ENCODE measurements at regions not wholly inside any gene's neighbourhood (a gene's known extent, or its start where the extent isn't known, plus 50 kb on each side); places are given as distances from the start of the nearest gene placed in this dataset.

DNA sequence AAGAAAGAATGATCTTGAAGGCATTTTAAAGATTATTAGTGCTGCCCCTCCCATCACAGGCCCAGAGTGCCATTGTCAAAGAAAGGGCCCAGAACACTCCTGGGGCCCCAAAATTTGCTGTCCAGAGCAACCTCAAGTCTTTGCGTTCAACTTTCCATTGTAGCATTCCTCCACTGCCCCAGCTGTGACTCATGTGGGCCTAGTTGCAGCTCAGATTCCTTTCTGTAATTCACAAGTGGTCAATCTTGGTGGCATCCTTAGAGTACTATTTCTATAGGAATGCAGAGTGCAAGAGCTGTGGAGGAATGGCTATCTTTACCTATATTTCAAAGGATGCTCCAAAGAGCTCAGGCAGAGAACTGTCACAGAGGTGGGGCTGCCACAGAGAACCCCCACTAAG is 1500.8 kb upstream of the IGFBP7 start:
- no peaks in the 10 kb centered on the region for H3K36me3 ChIP-seq (ENCODE audit: control insufficient read depth, insufficient read depth, low read length)
- no peaks in the 10 kb centered on the region for H3K27me3 ChIP-seq (ENCODE audit: control insufficient read depth, insufficient read depth, low read length)
- H3K4me3 ChIP-seq (ENCODE audit: low read depth, low read length), result no peak overlapping the region
- DNase-seq (ENCODE audit: low read depth), result no peak
- TF ChIP-seq, protein P1, sequence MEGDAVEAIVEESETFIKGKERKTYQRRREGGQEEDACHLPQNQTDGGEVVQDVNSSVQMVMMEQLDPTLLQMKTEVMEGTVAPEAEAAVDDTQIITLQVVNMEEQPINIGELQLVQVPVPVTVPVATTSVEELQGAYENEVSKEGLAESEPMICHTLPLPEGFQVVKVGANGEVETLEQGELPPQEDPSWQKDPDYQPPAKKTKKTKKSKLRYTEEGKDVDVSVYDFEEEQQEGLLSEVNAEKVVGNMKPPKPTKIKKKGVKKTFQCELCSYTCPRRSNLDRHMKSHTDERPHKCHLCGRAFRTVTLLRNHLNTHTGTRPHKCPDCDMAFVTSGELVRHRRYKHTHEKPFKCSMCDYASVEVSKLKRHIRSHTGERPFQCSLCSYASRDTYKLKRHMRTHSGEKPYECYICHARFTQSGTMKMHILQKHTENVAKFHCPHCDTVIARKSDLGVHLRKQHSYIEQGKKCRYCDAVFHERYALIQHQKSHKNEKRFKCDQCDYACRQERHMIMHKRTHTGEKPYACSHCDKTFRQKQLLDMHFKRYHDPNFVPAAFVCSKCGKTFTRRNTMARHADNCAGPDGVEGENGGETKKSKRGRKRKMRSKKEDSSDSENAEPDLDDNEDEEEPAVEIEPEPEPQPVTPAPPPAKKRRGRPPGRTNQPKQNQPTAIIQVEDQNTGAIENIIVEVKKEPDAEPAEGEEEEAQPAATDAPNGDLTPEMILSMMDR (IDR thresholded peaks at IDR 0.05; ENCODE audit: insufficient read depth, low read length, severe bottlenecking), result no peak
- no peak for FAIRE-seq

DNA sequence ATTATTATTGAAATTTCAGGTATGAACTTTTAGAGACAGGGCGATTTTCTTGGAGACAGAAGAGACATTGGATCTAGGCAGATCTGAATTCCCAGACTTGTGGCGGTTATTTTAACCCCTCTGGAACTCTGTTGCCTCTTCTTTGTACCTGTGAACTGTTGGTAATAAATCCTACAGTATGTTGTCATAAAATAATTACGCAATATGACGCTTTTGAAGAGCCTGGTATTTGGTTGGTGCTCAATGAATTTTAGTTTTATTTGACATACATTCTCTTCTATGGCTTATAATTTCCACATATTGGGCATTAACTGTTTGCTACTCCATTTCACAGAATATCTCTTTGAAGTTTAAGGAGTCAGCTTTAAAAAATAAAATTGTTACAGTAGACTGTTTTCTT is 1496.1 kb upstream of the IGFBP7 start:
- DNase-seq (ENCODE audit: low read depth), result no peak
- Histone ChIP-seq H3K36me3 (ENCODE audit: control insufficient read depth, insufficient read depth, low read length) (no peaks in the 10 kb centered on the region), H3K4me3 (ENCODE audit: low read depth, low read length) (no peak overlapping the region), H3K27me3 (ENCODE audit: control insufficient read depth, insufficient read depth, low read length) (no peaks in the 10 kb centered on the region)
- no peak for FAIRE-seq
- TF ChIP-seq, protein P1 (IDR thresholded peaks at IDR 0.05; ENCODE audit: insufficient read depth, low read length, severe bottlenecking), result no peak

DNA sequence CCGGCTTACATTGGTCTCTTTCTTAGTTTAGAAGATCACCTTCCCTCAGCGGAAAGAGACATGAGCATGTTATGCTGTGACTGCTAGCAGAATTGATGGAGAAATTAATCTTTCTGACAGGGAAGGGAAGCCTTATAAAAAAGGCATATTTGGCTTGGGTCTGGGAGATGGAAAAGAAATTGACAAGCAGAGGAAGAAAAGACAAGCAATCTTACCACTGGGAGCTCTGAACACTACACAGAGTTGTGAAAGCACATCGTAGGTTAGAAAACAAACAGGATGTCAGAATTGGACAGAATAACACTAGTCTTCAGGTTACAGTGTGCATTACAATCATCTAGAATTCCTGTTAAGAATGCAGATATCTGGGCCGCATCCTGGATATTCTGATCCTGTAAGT is 1493.8 kb upstream of the IGFBP7 start:
- Histone ChIP-seq H3K4me3 (ENCODE audit: low read depth, low read length) (no peak overlapping the region), H3K36me3 (ENCODE audit: control insufficient read depth, insufficient read depth, low read length) (no peaks in the 10 kb centered on the region), H3K27me3 (ENCODE audit: control insufficient read depth, insufficient read depth, low read length) (no peaks in the 10 kb centered on the region)
- DNase-seq (ENCODE audit: low read depth), result no peak
- TF ChIP-seq, protein P1 (IDR thresholded peaks at IDR 0.05; ENCODE audit: insufficient read depth, low read length, severe bottlenecking), result no peak
- FAIRE-seq, result no peak

DNA sequence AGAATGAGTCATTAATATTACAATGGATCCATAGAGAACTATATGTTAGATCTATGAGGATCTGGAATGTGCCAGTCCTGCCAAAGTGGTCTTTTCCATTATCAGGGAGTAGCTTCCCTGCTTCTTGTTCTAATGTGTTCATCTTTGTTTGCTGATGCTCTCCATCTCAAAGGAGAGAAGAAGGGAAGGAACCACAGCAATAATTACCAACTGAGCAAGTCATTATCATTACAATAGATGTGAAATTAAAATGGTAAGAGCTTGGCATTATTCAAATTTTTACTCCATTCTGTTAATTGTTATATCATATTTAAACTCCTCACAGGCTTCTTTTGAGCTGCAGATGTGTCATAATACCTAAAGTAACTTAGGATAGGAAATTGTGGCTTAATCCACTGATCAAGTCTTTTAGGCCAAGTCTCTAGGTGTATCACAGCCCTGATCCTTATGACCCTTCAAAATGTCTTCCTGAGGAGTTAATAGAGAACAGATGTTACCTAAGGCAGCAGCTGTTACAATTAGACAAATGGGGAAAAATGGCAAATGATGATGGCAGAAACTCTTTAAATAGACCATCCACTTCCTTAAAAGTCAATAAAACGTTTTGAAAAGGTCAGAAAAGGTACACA is 1492.7 kb upstream of the IGFBP7 start:
- no peak overlapping the region for H3K4me3 ChIP-seq (ENCODE audit: low read depth, low read length)
- DNase-seq (ENCODE audit: low read depth) (no peak), FAIRE-seq (no peak)
- no peaks in the 10 kb centered on the region for H3K27me3 ChIP-seq (ENCODE audit: control insufficient read depth, insufficient read depth, low read length)
- no peaks in the 10 kb centered on the region for H3K36me3 ChIP-seq (ENCODE audit: control insufficient read depth, insufficient read depth, low read length)
- TF ChIP-seq, protein P1 (IDR thresholded peaks at IDR 0.05; ENCODE audit: insufficient read depth, low read length, severe bottlenecking), result no peak

DNA sequence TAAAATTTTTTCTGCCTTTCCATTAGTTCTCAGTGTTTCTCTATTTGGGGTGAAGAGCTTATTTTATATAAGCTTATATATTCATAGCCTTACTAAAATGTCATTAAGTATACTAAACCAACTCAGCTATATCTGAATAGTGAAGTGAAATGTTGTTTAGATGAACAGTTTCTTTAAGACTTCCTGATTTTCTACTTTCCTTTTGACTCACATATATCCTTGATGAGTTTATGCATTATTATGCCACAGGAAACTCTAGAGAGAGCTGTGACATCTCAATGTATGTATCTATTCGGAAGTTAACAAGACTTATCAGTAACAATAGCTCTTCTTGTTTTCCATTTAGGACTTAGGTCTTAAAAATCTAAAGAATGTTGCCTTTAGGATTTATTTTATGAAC is 1491.8 kb upstream of the IGFBP7 start:
- DNase-seq (ENCODE audit: low read depth) (no peak), FAIRE-seq (no peak)
- H3K27me3 ChIP-seq (ENCODE audit: control insufficient read depth, insufficient read depth, low read length), result no peaks in the 10 kb centered on the region
- H3K4me3 ChIP-seq (ENCODE audit: low read depth, low read length), result no peak overlapping the region
- no peaks in the 10 kb centered on the region for H3K36me3 ChIP-seq (ENCODE audit: control insufficient read depth, insufficient read depth, low read length)
- TF ChIP-seq, protein P1 (IDR thresholded peaks at IDR 0.05; ENCODE audit: insufficient read depth, low read length, severe bottlenecking), result no peak

DNA sequence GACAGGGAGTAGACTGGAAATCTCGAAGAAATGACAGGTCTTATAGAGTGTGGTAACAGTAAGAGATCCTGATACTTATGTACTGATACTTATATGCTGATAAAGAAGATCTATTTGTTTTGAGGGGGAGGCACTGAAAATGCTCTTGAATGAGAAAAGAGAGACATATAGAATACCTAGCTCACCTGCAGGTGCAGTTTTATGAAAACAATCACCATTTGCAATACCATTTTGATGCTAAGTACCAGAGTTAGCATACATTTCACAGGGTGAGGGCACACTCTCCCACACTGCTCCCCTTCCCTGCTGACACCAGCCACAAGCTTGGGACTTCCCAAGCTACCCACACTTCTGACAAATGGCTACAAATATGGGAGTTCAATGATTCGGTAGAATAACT is 1490.1 kb upstream of the IGFBP7 start:
- H3K4me3 ChIP-seq (ENCODE audit: low read depth, low read length), result no peak overlapping the region
- TF ChIP-seq, protein P1 (IDR thresholded peaks at IDR 0.05; ENCODE audit: insufficient read depth, low read length, severe bottlenecking), result no peak
- H3K36me3 ChIP-seq (ENCODE audit: control insufficient read depth, insufficient read depth, low read length), result no peaks in the 10 kb centered on the region
- DNase-seq (ENCODE audit: low read depth) (no peak), FAIRE-seq (no peak)
- no peaks in the 10 kb centered on the region for H3K27me3 ChIP-seq (ENCODE audit: control insufficient read depth, insufficient read depth, low read length)
